ENCODE measurements at regions not wholly inside any gene's neighbourhood (a gene's known extent, or its start where the extent isn't known, plus 50 kb on each side); places are given as distances from the start of the nearest gene placed in this dataset.
"Not testable (repeated sequence)": the region's sequence is repeated elsewhere in the genome, so short reads cannot be mapped to it uniquely, and the experiment has no call there.

DNA sequence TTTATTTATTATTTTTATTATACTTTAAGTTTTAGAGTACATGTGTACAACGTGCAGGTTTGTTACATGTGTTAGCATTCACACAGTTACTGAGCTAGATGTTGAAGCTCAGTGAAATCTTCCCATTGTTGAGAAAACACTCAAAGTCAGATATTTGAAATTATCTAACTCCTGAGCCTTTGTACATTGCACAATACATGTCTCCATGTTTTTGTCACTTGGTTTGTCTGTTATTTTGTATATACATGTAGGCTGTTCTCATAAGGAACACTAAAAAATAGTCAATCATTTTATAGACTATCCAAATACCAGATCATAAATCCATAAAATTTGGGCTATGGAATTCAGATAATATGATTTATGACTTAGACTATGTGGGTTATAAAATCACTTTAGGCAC, 1126.5 kb downstream of the NSUN3 start:
- no peak for DNase-seq

DNA sequence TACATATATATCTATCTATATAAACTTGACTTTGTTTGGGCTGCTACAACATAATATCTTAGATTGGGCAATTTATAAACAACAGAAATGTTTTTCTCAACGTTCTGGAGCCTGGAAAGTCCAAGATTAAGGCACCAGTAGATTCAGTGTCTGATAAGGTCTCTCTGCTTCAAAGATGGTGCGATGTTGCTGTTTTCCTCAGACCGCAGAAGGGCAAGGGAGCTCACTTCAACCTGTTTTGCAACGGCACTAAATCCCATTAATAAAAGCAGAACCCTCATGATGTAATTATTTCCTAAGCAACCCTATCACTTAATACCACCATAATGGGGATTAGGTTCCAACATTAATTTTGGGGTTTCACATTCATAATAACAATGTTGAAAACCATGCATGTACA, 1134.8 kb downstream of the NSUN3 start:
- no peak for DNase-seq

GRCh38 chr3:95200384-95200783, 1137.5 kb downstream of the NSUN3 start:
- no peak for DNase-seq

GRCh38 chr3:95210878-95211277, 1148.0 kb downstream of the NSUN3 start:
- no peak for DNase-seq

GRCh38 chr3:95212117-95212516, 1149.3 kb downstream of the NSUN3 start:
- DNase-seq = no peak

- DNase-seq = no peak
These were observed 1152.6 kb downstream of the NSUN3 start for GRCh38 chr3:95215437-95215957.

- DNase-seq = no peak
These were observed 1154.8 kb downstream of the NSUN3 start for GRCh38 chr3:95217661-95218060.

DNA sequence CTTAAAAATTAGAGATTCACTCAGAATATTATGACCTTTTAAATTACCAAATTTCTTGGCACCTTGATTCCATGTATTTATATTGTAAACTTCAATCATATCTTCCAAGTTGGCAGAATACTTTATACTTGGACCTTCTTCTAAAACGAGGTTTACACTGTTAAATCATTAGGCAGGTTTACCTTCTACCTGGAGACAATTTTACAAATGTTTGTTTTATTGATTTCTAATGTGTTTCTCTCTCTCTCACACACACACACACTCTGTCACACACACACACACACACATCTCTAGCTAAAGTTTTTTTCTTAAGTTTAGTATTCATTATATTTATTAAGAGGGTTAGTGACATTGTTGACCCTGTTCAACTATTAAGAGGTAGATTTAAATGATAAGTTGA, 1155.6 kb downstream of the NSUN3 start:
- DNase-seq = no peak

GRCh38 chr3:95226437-95226836, 1163.6 kb downstream of the NSUN3 start:
- no peak for DNase-seq

DNA sequence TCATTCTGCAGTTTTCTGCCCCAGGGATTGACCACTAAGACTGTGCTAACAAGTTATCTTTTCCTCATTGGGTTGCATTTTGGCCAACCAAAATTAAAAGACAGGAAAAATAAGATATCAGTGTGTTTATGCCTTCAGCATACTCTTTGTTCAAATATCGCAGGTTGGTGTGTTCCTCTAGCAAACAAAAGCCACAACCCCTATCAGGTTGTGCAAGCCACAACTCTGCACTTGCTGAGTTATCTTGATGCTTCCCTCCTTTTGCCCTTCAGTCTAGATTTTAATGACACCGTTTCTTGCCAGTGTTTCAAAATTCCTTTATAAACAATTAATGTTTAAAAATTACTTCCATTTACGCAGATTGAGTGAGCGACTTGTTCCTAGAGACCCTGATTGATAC, 1164.2 kb downstream of the NSUN3 start:
- no peak for DNase-seq

- DNase-seq = no peak
These were observed 1165.6 kb downstream of the NSUN3 start for GRCh38 chr3:95228416-95228815.

- DNase-seq = no peak
These were observed 1173.1 kb downstream of the NSUN3 start for GRCh38 chr3:95235916-95236315.

GRCh38 chr3:95237783-95238182, 1174.9 kb downstream of the NSUN3 start:
- DNase-seq = no peak

- no peak for DNase-seq
These were observed 1177.5 kb downstream of the NSUN3 start for GRCh38 chr3:95240395-95240794.

DNA sequence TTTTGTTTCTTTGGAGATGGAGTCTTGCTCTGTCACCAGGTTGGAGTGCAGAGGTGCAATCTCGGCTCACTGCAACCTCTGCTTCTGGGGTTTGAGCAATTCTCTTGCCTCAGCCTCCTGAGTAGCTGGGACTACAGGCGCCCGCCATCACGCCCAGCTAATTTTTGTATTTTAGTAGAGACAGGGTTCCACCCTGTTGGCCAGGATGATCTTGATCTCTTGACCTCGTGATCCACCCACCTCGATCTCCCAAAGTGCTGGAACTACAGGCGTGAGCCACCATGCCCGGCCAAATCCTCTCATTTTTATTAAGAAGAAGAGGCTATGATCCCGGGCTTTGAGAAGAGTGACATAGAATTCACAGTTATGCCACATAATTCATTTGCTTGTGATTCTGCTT, 1178.4 kb downstream of the NSUN3 start:
- not testable (repeated sequence) for DNase-seq

GRCh38 chr3:95246413-95246812, 1183.6 kb downstream of the NSUN3 start:
- no peak for DNase-seq

- DNase-seq = no peak
These were observed 1191.2 kb downstream of the NSUN3 start for GRCh38 chr3:95254061-95254460.

GRCh38 chr3:95254758-95255157, 1191.9 kb downstream of the NSUN3 start:
- no peak for DNase-seq

DNA sequence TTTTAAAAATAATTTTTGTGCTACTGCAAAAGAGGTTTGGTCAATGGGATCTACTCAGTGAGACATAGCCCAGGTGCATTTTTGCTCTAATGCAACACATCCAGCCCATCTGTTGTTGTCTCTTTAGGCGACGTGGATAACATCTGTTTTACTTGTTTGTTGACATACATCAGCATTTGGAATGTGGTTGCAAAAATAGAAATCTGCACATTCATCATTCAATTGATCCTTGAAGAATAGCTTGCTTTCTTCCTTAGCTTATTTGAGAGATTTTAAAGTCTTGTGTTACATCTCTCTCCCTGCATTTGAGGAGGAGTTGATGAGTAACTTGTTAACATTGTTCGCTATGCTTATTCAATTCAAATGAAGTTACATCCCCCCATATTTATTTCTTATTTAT, 1202.3 kb downstream of the NSUN3 start:
- DNase-seq = no peak

DNA sequence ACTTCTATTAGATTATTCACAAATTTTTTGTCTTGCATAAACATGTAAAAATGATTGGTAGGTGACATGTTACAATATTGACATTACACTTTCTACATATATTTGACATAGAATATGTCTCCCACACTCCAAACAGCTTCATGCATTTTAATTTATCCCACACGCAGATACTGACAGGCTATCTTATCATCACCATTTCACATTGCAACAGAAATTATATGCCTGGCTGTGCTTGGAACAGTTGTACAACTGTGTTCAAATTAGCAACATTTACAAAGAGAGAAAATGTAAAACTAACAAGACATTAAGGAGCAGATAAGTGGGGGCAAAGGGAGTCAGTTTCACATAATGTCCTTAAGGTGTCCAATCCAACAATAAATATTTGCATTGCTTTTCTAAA, 1208.5 kb downstream of the NSUN3 start:
- no peak for DNase-seq

DNA sequence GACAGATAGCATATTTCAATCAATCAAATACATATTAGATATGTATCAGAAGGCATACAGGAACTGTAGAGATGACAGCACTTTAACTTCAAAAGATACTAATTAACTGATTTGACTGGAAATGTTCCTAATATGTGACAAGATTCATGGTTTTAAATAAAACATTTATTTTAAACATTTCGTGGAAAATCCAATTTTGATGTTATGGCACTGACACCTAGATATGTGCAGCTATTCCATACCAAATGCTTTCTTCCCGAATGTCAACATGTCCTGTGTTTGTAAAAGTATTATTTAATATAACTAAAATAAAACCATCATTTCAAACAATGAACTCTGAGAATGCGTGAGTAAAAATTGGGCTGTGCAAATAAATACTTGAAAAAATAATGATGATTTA, 1209.3 kb downstream of the NSUN3 start:
- no peak for DNase-seq

GRCh38 chr3:95272781-95273180, 1209.9 kb downstream of the NSUN3 start:
- DNase-seq = no peak

DNA sequence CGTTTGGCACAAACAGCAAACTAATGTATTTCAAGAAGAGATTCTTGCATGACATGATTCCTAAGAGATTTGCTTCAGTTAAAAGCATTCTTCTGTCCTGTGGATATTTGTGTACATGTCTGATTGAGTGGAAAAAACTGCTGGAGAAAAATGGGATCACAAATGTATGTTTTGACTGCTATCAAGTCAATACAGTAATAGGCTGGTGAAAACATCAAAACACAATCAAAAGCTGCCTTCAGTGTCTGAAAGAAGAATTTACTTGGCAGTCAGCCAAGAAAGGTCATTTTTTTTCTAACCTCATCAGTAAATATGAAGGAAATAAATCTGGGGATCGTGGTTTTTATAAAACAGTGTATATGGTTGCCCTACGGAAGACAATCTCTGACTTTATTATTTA, 1214.8 kb downstream of the NSUN3 start:
- DNase-seq = no peak

DNA sequence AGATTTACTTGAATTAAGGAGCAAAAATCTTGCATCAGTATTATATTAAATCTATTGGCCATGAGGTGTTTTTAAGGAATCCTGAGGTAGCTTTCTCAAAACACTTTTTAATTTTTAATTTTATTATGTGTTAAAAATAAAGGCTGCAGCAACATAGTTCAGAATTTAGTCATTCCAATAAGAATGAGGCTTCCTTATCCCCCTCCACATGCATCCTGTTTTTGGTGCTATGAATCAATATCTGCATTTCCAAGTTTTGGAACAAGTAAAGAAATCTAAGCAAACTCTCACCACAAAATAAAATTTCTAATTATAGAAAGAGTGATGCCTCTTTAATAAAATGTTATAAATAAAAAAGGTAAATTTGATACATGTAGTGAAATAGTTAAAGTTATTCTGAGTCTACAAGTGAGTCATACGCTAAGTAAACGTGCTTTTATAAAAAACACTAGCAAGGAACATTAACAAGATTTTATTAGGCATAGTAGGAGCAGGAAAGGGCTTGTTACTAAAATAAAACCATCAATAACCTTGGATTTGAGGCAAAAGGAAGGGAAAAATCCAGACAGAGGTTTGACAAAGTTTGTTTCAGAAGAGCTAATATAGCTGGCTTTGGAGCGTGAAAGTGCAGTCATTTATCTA, 1218.0 kb downstream of the NSUN3 start:
- DNase-seq = no peak

GRCh38 chr3:95289295-95289694, 1226.4 kb downstream of the NSUN3 start:
- DNase-seq = no peak
